ENCODE measurements at regions not wholly inside any gene's neighbourhood (a gene's known extent, or its start where the extent isn't known, plus 50 kb on each side); places are given as distances from the start of the nearest gene placed in this dataset.

DNA sequence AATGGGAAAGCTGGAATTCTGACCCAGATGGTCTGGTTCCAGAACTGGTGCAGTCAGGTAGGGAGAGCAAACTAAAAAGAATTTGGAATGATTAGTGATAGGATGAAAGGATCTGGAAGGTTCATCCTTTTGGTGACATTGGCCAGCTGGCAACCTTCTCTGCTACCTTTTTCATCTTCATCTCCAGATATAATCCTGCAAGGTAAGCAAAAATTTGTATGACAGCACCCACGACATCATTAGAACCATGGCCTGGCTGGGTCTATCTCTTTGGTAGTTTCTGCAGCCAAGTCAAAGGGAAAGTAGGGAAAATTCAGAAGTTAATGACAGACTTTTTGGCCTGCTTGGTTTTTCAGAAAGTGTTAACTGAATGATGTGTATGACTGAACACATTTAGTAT, 188.9 kb upstream of the MALRD1 start:
- H3K36me3 Mint-ChIP-seq: no peaks in the 10 kb centered on the region
- H3K4me3 Mint-ChIP-seq: no peak overlapping the region
- H3K27me3 Mint-ChIP-seq: no peaks in the 10 kb centered on the region
- TF ChIP-seq, protein P1, sequence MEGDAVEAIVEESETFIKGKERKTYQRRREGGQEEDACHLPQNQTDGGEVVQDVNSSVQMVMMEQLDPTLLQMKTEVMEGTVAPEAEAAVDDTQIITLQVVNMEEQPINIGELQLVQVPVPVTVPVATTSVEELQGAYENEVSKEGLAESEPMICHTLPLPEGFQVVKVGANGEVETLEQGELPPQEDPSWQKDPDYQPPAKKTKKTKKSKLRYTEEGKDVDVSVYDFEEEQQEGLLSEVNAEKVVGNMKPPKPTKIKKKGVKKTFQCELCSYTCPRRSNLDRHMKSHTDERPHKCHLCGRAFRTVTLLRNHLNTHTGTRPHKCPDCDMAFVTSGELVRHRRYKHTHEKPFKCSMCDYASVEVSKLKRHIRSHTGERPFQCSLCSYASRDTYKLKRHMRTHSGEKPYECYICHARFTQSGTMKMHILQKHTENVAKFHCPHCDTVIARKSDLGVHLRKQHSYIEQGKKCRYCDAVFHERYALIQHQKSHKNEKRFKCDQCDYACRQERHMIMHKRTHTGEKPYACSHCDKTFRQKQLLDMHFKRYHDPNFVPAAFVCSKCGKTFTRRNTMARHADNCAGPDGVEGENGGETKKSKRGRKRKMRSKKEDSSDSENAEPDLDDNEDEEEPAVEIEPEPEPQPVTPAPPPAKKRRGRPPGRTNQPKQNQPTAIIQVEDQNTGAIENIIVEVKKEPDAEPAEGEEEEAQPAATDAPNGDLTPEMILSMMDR (conservative IDR thresholded peaks at IDR 0.05): no peak
- DNase-seq (ENCODE audit: extremely low spot score, unreplicated experiment): no peak
- H3K9me3 Mint-ChIP-seq: no peaks in the 10 kb centered on the region
- peaks cover 23% of the 10 kb centered on the region for H3K4me1 Mint-ChIP-seq (ENCODE audit: unreplicated experiment)
- H3K27ac Mint-ChIP-seq: no peak overlapping the region

- peak overlapping the region; percentile 11 for H3K4me3 Mint-ChIP-seq
- DNase-seq (ENCODE audit: extremely low spot score, unreplicated experiment): no peak
- no peaks in the 10 kb centered on the region for H3K36me3 Mint-ChIP-seq
- H3K9me3 Mint-ChIP-seq: no peaks in the 10 kb centered on the region
- H3K27ac Mint-ChIP-seq: no peak overlapping the region
- H3K4me1 Mint-ChIP-seq (ENCODE audit: unreplicated experiment): peaks cover 23% of the 10 kb centered on the region
- no peaks in the 10 kb centered on the region for H3K27me3 Mint-ChIP-seq
- TF ChIP-seq, protein P1 (conservative IDR thresholded peaks at IDR 0.05): no peak
Observed at GRCh38 chr10:18860186-18860585, 188.4 kb upstream of the MALRD1 start.

GRCh38 chr10:18860631-18861240, 187.9 kb upstream of the MALRD1 start:
- H3K9me3 Mint-ChIP-seq: no peaks in the 10 kb centered on the region
- H3K27ac Mint-ChIP-seq: no peak overlapping the region

DNA sequence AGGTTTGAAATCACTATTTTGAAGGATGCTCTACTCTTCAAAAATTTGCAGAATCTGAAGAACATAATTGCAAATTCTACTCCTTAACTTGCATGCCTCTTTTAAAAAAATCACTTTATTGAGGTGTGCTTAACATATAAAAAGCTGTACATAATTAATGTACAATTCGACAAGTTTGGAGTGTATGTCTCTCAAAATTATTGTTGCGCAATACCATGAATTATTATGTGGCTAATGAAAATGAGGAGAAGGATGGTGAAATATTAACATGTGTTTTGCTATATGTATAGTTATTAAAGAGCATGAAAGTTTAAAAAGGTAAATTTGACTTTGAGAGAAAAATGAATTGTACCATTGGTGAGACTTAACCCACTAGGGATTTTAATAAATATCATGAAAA, 187.2 kb upstream of the MALRD1 start:
- TF ChIP-seq, protein P1 (conservative IDR thresholded peaks at IDR 0.05): no peak
- no peaks in the 10 kb centered on the region for H3K9me3 Mint-ChIP-seq
- DNase-seq (ENCODE audit: extremely low spot score, unreplicated experiment): no peak
- H3K4me1 Mint-ChIP-seq (ENCODE audit: unreplicated experiment): peaks cover 23% of the 10 kb centered on the region
- H3K27ac Mint-ChIP-seq: no peak overlapping the region
- no peaks in the 10 kb centered on the region for H3K27me3 Mint-ChIP-seq
- no peaks in the 10 kb centered on the region for H3K36me3 Mint-ChIP-seq
- no peak overlapping the region for H3K4me3 Mint-ChIP-seq

More at GRCh38 chr10:18860631-18861240, 187.9 kb upstream of the MALRD1 start:
- TF ChIP-seq, protein P1 (conservative IDR thresholded peaks at IDR 0.05): no peak
- peaks cover 23% of the 10 kb centered on the region for H3K4me1 Mint-ChIP-seq (ENCODE audit: unreplicated experiment)
- no peaks in the 10 kb centered on the region for H3K27me3 Mint-ChIP-seq
- H3K36me3 Mint-ChIP-seq: no peaks in the 10 kb centered on the region
- H3K4me3 Mint-ChIP-seq: peak overlapping the region; percentile 11
- DNase-seq (ENCODE audit: extremely low spot score, unreplicated experiment): no peak

- H3K4me3 Mint-ChIP-seq: no peak overlapping the region
- no peaks in the 10 kb centered on the region for H3K4me1 Mint-ChIP-seq (ENCODE audit: unreplicated experiment)
- H3K27ac Mint-ChIP-seq: no peak overlapping the region
- no peaks in the 10 kb centered on the region for H3K27me3 Mint-ChIP-seq
- TF ChIP-seq, protein P1 (conservative IDR thresholded peaks at IDR 0.05): no peak
- DNase-seq (ENCODE audit: extremely low spot score, unreplicated experiment): no peak
- H3K36me3 Mint-ChIP-seq: no peaks in the 10 kb centered on the region
- H3K9me3 Mint-ChIP-seq: peaks cover 5% of the 10 kb centered on the region
Observed at GRCh38 chr10:18866852-18867251, 181.7 kb upstream of the MALRD1 start.

DNA sequence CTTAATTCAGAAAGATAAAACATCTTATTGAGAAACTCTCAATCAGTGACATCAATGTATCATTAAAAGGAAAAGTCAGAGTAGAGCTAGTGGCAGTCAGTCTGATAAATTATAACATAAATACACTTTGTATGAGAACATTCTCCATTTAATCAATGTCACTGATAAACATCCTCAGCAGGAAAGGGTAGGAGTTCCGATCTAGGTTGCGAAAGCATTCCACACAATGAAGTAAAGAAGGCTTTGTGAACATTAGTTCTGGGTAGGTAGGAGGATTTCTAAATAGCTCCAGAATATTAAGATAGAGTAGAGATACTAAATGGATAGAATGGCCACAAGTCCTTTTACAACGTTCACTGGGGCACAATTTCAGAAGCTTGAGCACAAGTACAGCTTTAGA, 179.7 kb upstream of the MALRD1 start:
- no peaks in the 10 kb centered on the region for H3K4me1 Mint-ChIP-seq (ENCODE audit: unreplicated experiment)
- no peak overlapping the region for H3K4me3 Mint-ChIP-seq
- H3K27ac Mint-ChIP-seq: no peak overlapping the region
- no peaks in the 10 kb centered on the region for H3K36me3 Mint-ChIP-seq
- no peak for DNase-seq (ENCODE audit: extremely low spot score, unreplicated experiment)
- peaks cover 5% of the 10 kb centered on the region for H3K9me3 Mint-ChIP-seq
- TF ChIP-seq, protein P1 (conservative IDR thresholded peaks at IDR 0.05): no peak
- no peaks in the 10 kb centered on the region for H3K27me3 Mint-ChIP-seq

All from type B pancreatic cell (in vitro differentiated cells).